ENCODE measurements at regions not wholly inside any gene's neighbourhood (a gene's known extent, or its start where the extent isn't known, plus 50 kb on each side); places are given as distances from the start of the nearest gene placed in this dataset.

- H3K4me1 Mint-ChIP-seq: no peaks in the 10 kb centered on the region
- DNase-seq: no peak
- no peak overlapping the region for H3K27ac Mint-ChIP-seq
- no peaks in the 10 kb centered on the region for H3K36me3 Mint-ChIP-seq (ENCODE audit: low read depth)
- no peaks in the 10 kb centered on the region for H3K9me3 Mint-ChIP-seq
- H3K4me3 Mint-ChIP-seq: no peak overlapping the region
- no peak for TF ChIP-seq CTCF (IDR thresholded peaks at IDR 0.05)
- no peaks in the 10 kb centered on the region for H3K27me3 Mint-ChIP-seq (ENCODE audit: low read depth, poor library complexity)
These were observed 787.9 kb upstream of the MAN1A1 start for GRCh38 chr6:120137492-120137891.

GRCh38 chr6:120129228-120129627 is 779.7 kb upstream of the MAN1A1 start:
- no peak overlapping the region for H3K27ac Mint-ChIP-seq
- H3K27me3 Mint-ChIP-seq (ENCODE audit: low read depth, poor library complexity): no peaks in the 10 kb centered on the region
- no peak for TF ChIP-seq CTCF (IDR thresholded peaks at IDR 0.05)
- no peaks in the 10 kb centered on the region for H3K9me3 Mint-ChIP-seq
- no peak overlapping the region for H3K4me3 Mint-ChIP-seq
- no peaks in the 10 kb centered on the region for H3K4me1 Mint-ChIP-seq
- no peak for DNase-seq
- H3K36me3 Mint-ChIP-seq (ENCODE audit: low read depth): no peaks in the 10 kb centered on the region

- H3K27me3 Mint-ChIP-seq (ENCODE audit: low read depth, poor library complexity): peaks cover 3% of the 10 kb centered on the region
- no peaks in the 10 kb centered on the region for H3K4me1 Mint-ChIP-seq
- no peak overlapping the region for H3K4me3 Mint-ChIP-seq
- TF ChIP-seq CTCF (IDR thresholded peaks at IDR 0.05): no peak
- DNase-seq: no peak
- no peaks in the 10 kb centered on the region for H3K36me3 Mint-ChIP-seq (ENCODE audit: low read depth)
- H3K27ac Mint-ChIP-seq: no peak overlapping the region
- H3K9me3 Mint-ChIP-seq: no peaks in the 10 kb centered on the region
These were observed 772.8 kb upstream of the MAN1A1 start for GRCh38 chr6:120122401-120122800.

- Mint-ChIP-seq H3K27ac (no peak overlapping the region), H3K4me3 (no peak overlapping the region), H3K27me3 (ENCODE audit: low read depth, poor library complexity) (peaks cover 7% of the 10 kb centered on the region), H3K4me1 (no peaks in the 10 kb centered on the region), H3K36me3 (ENCODE audit: low read depth) (no peaks in the 10 kb centered on the region), H3K9me3 (no peaks in the 10 kb centered on the region)
- TF ChIP-seq CTCF (IDR thresholded peaks at IDR 0.05): no peak
- DNase-seq: no peak
These were observed 766.8 kb upstream of the MAN1A1 start for GRCh38 chr6:120116343-120116742.

GRCh38 chr6:120112980-120113379 is 763.4 kb upstream of the MAN1A1 start:
- TF ChIP-seq CTCF (IDR thresholded peaks at IDR 0.05): no peak
- Mint-ChIP-seq H3K4me1 (no peaks in the 10 kb centered on the region), H3K9me3 (no peaks in the 10 kb centered on the region), H3K27me3 (ENCODE audit: low read depth, poor library complexity) (peaks cover 12% of the 10 kb centered on the region), H3K36me3 (ENCODE audit: low read depth) (no peaks in the 10 kb centered on the region), H3K27ac (no peak overlapping the region), H3K4me3 (no peak overlapping the region)
- DNase-seq: no peak

- no peak for DNase-seq
- Mint-ChIP-seq H3K27me3 (ENCODE audit: low read depth, poor library complexity) (peaks cover 8% of the 10 kb centered on the region), H3K4me1 (no peaks in the 10 kb centered on the region), H3K9me3 (no peaks in the 10 kb centered on the region), H3K4me3 (no peak overlapping the region), H3K36me3 (ENCODE audit: low read depth) (no peaks in the 10 kb centered on the region), H3K27ac (no peak overlapping the region)
- no peak for TF ChIP-seq CTCF (IDR thresholded peaks at IDR 0.05)
These were observed 761.4 kb upstream of the MAN1A1 start for GRCh38 chr6:120111001-120111400.
